SK-N-SH (cell line): ENCODE measurements at regions not wholly inside any gene's neighbourhood (a gene's known extent, or its start where the extent isn't known, plus 50 kb on each side); places are given as distances from the start of the nearest gene placed in this dataset.

ENCODE experiments used
- CTCF ChIA-PET: fragments of 300-600, 350-600 bp; formaldehyde crosslinking; extraction: SDS; loops from one replicate; lab custom pipeline; 2021; lab: Yijun Ruan, JAX
- POLR2A ChIA-PET: fragments of 350-600 bp; sonication (Branson Sonifier 250); formaldehyde crosslinking; extraction: SDS; loops from one replicate; lab custom pipeline; 2020; ENCODE audit warnings: antibody characterized with exemption, inconsistent platforms; lab: Yijun Ruan, JAX
- DNase-seq: peaks from one replicate; pipeline ENCODE4 v3.0.0; 2012
- H2AFZ ChIP-seq: fragments of 200-600 bp; sonication (generic); 2 replicates; pipeline ENCODE4 v1.8.1; 2016; ENCODE audit warnings: antibody characterized with exemption, mild to moderate bottlenecking, low read depth
- H3F3A ChIP-seq: fragments of 200-600 bp; sonication (generic); replicated peaks from 2 replicates; pipeline ENCODE3; 2016; ENCODE audit warnings: antibody characterized with exemption, mild to moderate bottlenecking; ENCODE audit not compliant: insufficient read depth
- H3K27ac ChIP-seq, 2 experiments: fragments of 200-500 bp in 1 of 2; fragments of 200-600 bp in 1 of 2; sonication (Bioruptor generic) in 1 of 2; sonication (generic), shearing (Covaris generic) in 1 of 2; 2 replicates each; pipeline versions ENCODE4 v1.5.1 to v1.6.1; 2014 to 2016; ENCODE audit warnings: low read depth in 2 of 2, inconsistent platforms in 1 of 2, low read length in 1 of 2, mild to moderate bottlenecking in 1 of 2, mixed read lengths in 1 of 2
- H3K27me3 ChIP-seq: fragments of 200-600 bp; sonication (generic), shearing (Covaris generic); 2 replicates; pipeline ENCODE4 v1.6.1; 2016; ENCODE audit warnings: mixed run types; ENCODE audit not compliant: insufficient read depth
- H3K36me3 ChIP-seq, 2 experiments: fragments of 200-500 bp in 1 of 2; fragments of 200-600 bp in 1 of 2; sonication (Bioruptor generic) in 1 of 2; sonication (generic) in 1 of 2; replicated peaks in 1 of 2; 2 replicates each; pipeline versions ENCODE3 to v1.5.1; 2014 to 2016; ENCODE audit warnings: low read length in 1 of 2, mild to moderate bottlenecking in 1 of 2; ENCODE audit not compliant: insufficient read depth in 2 of 2, control insufficient read depth in 1 of 2
- H3K4me1 ChIP-seq, 2 experiments: fragments of 200-500 bp in 1 of 2; fragments of 200-600 bp in 1 of 2; sonication (Bioruptor generic) in 1 of 2; sonication (generic), shearing (Covaris generic) in 1 of 2; 2 replicates each; pipeline versions ENCODE4 v1.5.1 to v1.6.1; 2014 to 2016; ENCODE audit warnings: low read depth in 1 of 2, low read length in 1 of 2, mixed run types in 1 of 2; ENCODE audit not compliant: insufficient read depth in 2 of 2, control insufficient read depth in 1 of 2
- H3K4me2 ChIP-seq: fragments of 200-600 bp; sonication (generic), shearing (Covaris generic); 2 replicates; pipeline ENCODE4 v1.6.1; 2017; ENCODE audit warnings: mixed run types
- H3K4me3 ChIP-seq, 2 experiments: fragments of 200-500 bp in 1 of 2; fragments of 200-600 bp in 1 of 2; sonication (Bioruptor generic) in 1 of 2; sonication (generic), shearing (Covaris generic) in 1 of 2; 2 replicates each; pipeline versions ENCODE4 v1.5.1 to v1.8.1; 2014 to 2016; ENCODE audit warnings: low read depth in 2 of 2, inconsistent platforms in 1 of 2, low read length in 1 of 2, mild to moderate bottlenecking in 1 of 2, mixed read lengths in 1 of 2, moderate library complexity in 1 of 2
- H3K79me2 ChIP-seq: fragments of 200-600 bp; sonication (generic); 2 replicates; pipeline ENCODE4 v1.8.1; 2017; ENCODE audit warnings: mild to moderate bottlenecking; ENCODE audit not compliant: insufficient read depth
- H3K9ac ChIP-seq: fragments of 200-600 bp; sonication (generic); 2 replicates; pipeline ENCODE4 v1.6.1; 2017; ENCODE audit warnings: mixed run types
- H3K9me2 ChIP-seq: fragments of 200-600 bp; sonication (generic); 2 replicates; pipeline ENCODE4 v1.6.1; 2017; ENCODE audit warnings: mixed run types
- H3K9me3 ChIP-seq: fragments of 200-600 bp; sonication (generic); 2 replicates; pipeline ENCODE4 v1.6.1; 2017; ENCODE audit warnings: mixed run types, mild to moderate bottlenecking, moderate library complexity
- H4K20me1 ChIP-seq: fragments of 200-600 bp; sonication (generic); 2 replicates; pipeline ENCODE4 v1.6.1; 2017; ENCODE audit warnings: mild to moderate bottlenecking, mixed run types; ENCODE audit not compliant: insufficient read depth
- CHD2 ChIP-seq: fragments of 150-350 bp; IDR thresholded peaks from 2 replicates; pipeline ENCODE4 v1.6.1; 2018; ENCODE audit warnings: low read length; ENCODE audit not compliant: partially characterized antibody
- FOSL2 ChIP-seq: IDR thresholded peaks from 2 replicates; pipeline ENCODE4 v1.4.0; 2012; ENCODE audit warnings: low read depth, mild to moderate bottlenecking, moderate library complexity, borderline replicate concordance
- FOXM1 ChIP-seq: IDR thresholded peaks from 2 replicates; pipeline ENCODE4 v1.4.0; 2012; ENCODE audit warnings: low read depth, mild to moderate bottlenecking
- GABPA ChIP-seq: IDR thresholded peaks from 2 replicates; pipeline ENCODE4 v1.4.0; 2012; ENCODE audit warnings: low read depth, mild to moderate bottlenecking
- GATA2 ChIP-seq: sonication (generic); formaldehyde crosslinking; IDR thresholded peaks from 2 replicates; pipeline ENCODE4 v1.5.0; 2020; ENCODE audit warnings: mild to moderate bottlenecking, missing genetic modification reagents
- MEF2A ChIP-seq: IDR thresholded peaks from 2 replicates; pipeline ENCODE4 v1.4.0; 2012; ENCODE audit warnings: low read depth, borderline replicate concordance
- NRF1 ChIP-seq: IDR thresholded peaks from 2 replicates; pipeline ENCODE4 v1.6.1; 2012; ENCODE audit warnings: low read depth, mild to moderate bottlenecking, low read length
- POLR2AphosphoS5 ChIP-seq: IDR thresholded peaks from 2 replicates; pipeline ENCODE4 v1.6.1; 2012; ENCODE audit warnings: low read depth, low read length
- RCOR1 ChIP-seq: fragments of 150-350 bp; IDR thresholded peaks from 2 replicates; pipeline ENCODE4 v1.6.1; 2017; ENCODE audit warnings: antibody characterized with exemption, low read length
- RXRA ChIP-seq: IDR thresholded peaks from 2 replicates; pipeline ENCODE4 v1.4.0; 2012; ENCODE audit warnings: low read depth, mild to moderate bottlenecking, borderline replicate concordance
- SIN3A ChIP-seq: IDR thresholded peaks from 2 replicates; pipeline ENCODE4 v1.6.1; 2012; ENCODE audit warnings: low read depth, mild to moderate bottlenecking, low read length, moderate library complexity, borderline replicate concordance
- SMC3 ChIP-seq: IDR thresholded peaks from 2 replicates; pipeline ENCODE4 v1.6.1; 2012; ENCODE audit warnings: low read depth, low read length, improper control_type of control experiment
- TAF1 ChIP-seq: IDR thresholded peaks from 2 replicates; pipeline ENCODE4 v1.6.1; 2012; ENCODE audit warnings: low read depth, mild to moderate bottlenecking, low read length, moderate library complexity, borderline replicate concordance
- TCF12 ChIP-seq: IDR thresholded peaks from 2 replicates; pipeline ENCODE4 v1.4.0; 2012
- WGBS: methylation state at CpG from one replicate; pipeline ENCODE4 v1.1.6; 2017; ENCODE audit warnings: low lambda C conversion rate; 5-methylcytosine and 5-hydroxymethylcytosine counted together
- TF ChIP-seq, protein P1 (sequence below): IDR thresholded peaks from 2 replicates; pipeline ENCODE4 v1.4.0; 2012; ENCODE audit warnings: low read depth, borderline replicate concordance
- TF ChIP-seq, protein P2 (sequence below): IDR thresholded peaks from 2 replicates; pipeline ENCODE4 v1.4.0; 2012; ENCODE audit warnings: low read depth
- TF ChIP-seq, protein P3 (sequence below): fragments of 200-600 bp; sonication (generic); IDR thresholded peaks from 2 replicates; pipeline ENCODE4 v1.6.1; 2017; ENCODE audit warnings: antibody characterized with exemption, mild to moderate bottlenecking, moderate library complexity

DNA sequence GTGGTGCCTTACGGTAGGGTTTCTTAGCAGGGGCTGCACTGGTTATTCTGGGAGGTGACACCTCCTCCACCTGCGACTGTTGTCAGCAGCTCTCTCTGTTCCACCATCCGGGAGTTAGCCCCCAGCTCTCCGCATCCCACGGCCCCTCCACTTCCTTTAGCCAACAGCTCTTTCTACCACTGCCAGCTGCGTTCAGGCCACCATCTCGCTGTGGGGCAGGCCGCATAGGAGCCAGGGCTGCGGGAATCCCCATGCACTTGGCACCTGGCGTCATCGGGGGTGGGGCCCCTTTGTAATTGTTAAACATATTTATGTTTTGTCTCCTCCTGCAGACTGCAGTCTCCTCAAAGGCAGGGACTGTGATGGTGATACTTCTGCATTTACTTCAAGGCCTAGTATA lies 480.2 kb downstream of the SMARCA1 start:
- H3K36me3 ChIP-seq = no peaks in the 10 kb centered on the region
- H3K4me1 ChIP-seq = no peaks in the 10 kb centered on the region
- POLR2A ChIA-PET = no interaction called here
- no peak overlapping the region for H3K4me2 ChIP-seq
- CTCF ChIA-PET = no interaction called here
- H3K9ac ChIP-seq = no peak overlapping the region
- no peaks in the 10 kb centered on the region for H4K20me1 ChIP-seq
- TF ChIP-seq GABPA (no peak), TAF1 (no peak), FOXM1 (no peak), FOSL2 (no peak), CHD2 (no peak), NRF1 (no peak), GATA2 (CRISPR knock-in tag) (no peak), TCF12 (no peak), SIN3A (no peak), RXRA (no peak), RCOR1 (no peak)
- TF ChIP-seq, protein P1, sequence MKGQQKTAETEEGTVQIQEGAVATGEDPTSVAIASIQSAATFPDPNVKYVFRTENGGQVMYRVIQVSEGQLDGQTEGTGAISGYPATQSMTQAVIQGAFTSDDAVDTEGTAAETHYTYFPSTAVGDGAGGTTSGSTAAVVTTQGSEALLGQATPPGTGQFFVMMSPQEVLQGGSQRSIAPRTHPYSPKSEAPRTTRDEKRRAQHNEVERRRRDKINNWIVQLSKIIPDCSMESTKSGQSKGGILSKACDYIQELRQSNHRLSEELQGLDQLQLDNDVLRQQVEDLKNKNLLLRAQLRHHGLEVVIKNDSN = no peak
- TF ChIP-seq, protein P2, sequence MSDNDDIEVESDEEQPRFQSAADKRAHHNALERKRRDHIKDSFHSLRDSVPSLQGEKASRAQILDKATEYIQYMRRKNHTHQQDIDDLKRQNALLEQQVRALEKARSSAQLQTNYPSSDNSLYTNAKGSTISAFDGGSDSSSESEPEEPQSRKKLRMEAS = no peak
- TF ChIP-seq, protein P3, sequence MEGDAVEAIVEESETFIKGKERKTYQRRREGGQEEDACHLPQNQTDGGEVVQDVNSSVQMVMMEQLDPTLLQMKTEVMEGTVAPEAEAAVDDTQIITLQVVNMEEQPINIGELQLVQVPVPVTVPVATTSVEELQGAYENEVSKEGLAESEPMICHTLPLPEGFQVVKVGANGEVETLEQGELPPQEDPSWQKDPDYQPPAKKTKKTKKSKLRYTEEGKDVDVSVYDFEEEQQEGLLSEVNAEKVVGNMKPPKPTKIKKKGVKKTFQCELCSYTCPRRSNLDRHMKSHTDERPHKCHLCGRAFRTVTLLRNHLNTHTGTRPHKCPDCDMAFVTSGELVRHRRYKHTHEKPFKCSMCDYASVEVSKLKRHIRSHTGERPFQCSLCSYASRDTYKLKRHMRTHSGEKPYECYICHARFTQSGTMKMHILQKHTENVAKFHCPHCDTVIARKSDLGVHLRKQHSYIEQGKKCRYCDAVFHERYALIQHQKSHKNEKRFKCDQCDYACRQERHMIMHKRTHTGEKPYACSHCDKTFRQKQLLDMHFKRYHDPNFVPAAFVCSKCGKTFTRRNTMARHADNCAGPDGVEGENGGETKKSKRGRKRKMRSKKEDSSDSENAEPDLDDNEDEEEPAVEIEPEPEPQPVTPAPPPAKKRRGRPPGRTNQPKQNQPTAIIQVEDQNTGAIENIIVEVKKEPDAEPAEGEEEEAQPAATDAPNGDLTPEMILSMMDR = no peak
- H3K9me2 ChIP-seq = no peaks in the 10 kb centered on the region
- no peak overlapping the region for H3K27ac ChIP-seq
- DNase-seq = no peak
- no peaks in the 10 kb centered on the region; the same call in 1 of the 2 replicates for H3K27me3 ChIP-seq
- H3K9me3 ChIP-seq = no peaks in the 10 kb centered on the region
- H3F3A ChIP-seq = no peaks in the 10 kb centered on the region
- 9% methylated on average over 11 of the region's 11 CpGs for whole genome bisulfite sequencing
- no peak overlapping the region for H2AFZ ChIP-seq
- H3K4me3 ChIP-seq = no peak overlapping the region
- no peaks in the 10 kb centered on the region for H3K79me2 ChIP-seq

DNA sequence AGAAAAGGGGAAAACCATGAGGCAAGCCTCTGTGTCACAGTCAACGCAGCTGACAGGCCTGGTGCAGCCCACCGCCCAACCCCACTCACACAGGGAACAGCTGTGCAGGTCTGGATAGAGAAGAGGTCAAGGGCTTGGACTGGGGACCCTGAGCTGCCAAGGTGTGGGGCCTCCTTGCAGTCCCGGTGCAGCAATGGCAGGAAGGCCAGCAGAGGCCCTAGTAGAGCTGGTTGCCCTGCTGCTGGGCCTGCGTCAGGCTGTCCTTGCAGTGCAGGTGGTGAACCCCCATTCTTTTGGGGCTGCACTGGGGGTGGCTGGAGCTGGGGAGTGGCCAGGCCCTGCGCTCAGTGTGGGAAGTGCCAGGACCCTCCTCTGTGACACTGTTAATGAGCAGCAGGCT lies 482.0 kb downstream of the SMARCA1 start:
- no peak overlapping the region for H3K4me2 ChIP-seq
- WGBS = 9% methylated on average over 4 of the region's 5 CpGs
- CTCF ChIA-PET = no interaction called here

More for the DNA sequence above, 482.0 kb downstream of the SMARCA1 start:
- POLR2A ChIA-PET = no interaction called here
- H3K79me2 ChIP-seq = no peaks in the 10 kb centered on the region
- no peak for DNase-seq
- H3K27ac ChIP-seq = no peak overlapping the region
- no peaks in the 10 kb centered on the region for H3K4me1 ChIP-seq
- TF ChIP-seq POLR2AphosphoS5 (no peak), TAF1 (no peak), MEF2A (no peak), SMC3 (no peak)
- TF ChIP-seq, protein P1 = no peak
- H3K9me2 ChIP-seq = no peaks in the 10 kb centered on the region
- H3K9me3 ChIP-seq = no peaks in the 10 kb centered on the region
- no peaks in the 10 kb centered on the region for H4K20me1 ChIP-seq
- H3K36me3 ChIP-seq = no peaks in the 10 kb centered on the region
- no peak overlapping the region for H2AFZ ChIP-seq
- no peak overlapping the region for H3K9ac ChIP-seq
- no peaks in the 10 kb centered on the region; the same call in 1 of the 2 replicates for H3K27me3 ChIP-seq
- H3F3A ChIP-seq = no peaks in the 10 kb centered on the region
- H3K4me3 ChIP-seq = no peak overlapping the region
